HG03095 (cell line): ENCODE measurements at regions not wholly inside any gene's neighbourhood (a gene's known extent, or its start where the extent isn't known, plus 50 kb on each side); places are given as distances from the start of the nearest gene placed in this dataset.
"Not testable (repeated sequence)": the region's sequence is repeated elsewhere in the genome, so short reads cannot be mapped to it uniquely, and the experiment has no call there.

ENCODE experiments used
- ATAC-seq: cut with Tn5 transposase; IDR thresholded peaks from one replicate; pipeline ENCODE4 v1.9.1; 2021; ENCODE audit warnings: moderate library complexity; ENCODE audit not compliant: unreplicated experiment

GRCh38 chr14:39558525-39558924 is 126.3 kb upstream of the FBXO33 start:
- no peak for ATAC-seq

- no peak for ATAC-seq
These were observed 123.5 kb upstream of the FBXO33 start for GRCh38 chr14:39555749-39556148.

GRCh38 chr14:39554576-39554975 is 122.3 kb upstream of the FBXO33 start:
- ATAC-seq, result no peak

GRCh38 chr14:39548358-39548757 is 116.1 kb upstream of the FBXO33 start:
- ATAC-seq, result no peak

DNA sequence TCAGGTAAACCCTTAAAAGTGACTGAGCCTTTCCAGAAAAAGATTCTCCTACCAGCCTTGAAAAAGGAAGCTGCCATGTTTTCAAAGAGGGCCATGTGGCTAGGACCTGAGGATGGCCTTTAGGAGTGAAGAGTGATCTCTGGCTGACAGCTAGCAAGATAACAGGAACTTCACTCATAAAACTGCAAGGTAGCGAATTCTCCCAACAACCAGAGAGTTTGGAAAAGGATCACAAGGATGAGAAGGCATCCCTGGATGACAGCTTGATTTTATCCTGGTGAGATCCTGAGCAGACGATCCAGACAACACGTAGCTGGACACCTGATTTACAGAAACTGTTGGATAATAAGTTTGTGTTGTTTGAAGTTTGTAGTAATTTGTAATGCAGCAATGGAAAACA is 115.6 kb upstream of the FBXO33 start:
- no peak for ATAC-seq

DNA sequence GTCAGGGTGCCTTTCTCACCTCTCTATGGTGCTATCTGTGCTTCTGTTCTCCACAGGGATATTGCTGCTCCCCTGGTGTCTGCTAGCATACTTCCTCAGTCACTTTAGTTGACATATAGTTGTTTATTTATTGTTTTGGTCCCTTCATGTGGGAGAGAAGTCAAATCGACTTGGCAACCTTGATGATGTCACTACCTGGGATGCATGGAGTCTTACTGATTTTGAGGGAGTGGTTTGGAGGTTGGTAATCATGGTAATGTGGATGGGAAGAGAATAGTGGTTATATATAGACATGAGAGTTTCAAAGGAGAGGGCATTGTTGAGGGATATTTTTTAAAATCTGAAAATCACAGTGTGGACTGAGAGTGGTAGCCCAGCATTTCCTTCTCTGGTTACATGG is 73.6 kb upstream of the FBXO33 start:
- no peak for ATAC-seq

DNA sequence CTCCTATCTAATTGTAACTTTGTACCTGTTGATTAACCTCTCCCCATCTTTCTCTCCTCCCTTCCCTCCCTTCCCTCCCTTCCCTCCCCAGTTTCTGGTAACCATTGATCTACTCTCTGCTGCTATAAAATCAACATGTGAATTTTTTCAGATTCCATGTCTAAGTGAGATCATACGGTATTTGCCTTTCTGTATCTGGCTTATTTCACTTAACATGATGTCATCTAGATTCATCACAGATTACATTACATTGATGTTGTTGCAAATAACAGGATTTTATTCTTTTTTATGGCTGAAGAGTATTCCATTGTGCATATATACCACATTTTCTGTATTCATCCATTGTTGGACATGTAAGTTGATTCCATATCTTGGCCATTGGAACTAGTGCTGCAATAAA is 68.0 kb upstream of the FBXO33 start:
- ATAC-seq, result no peak

GRCh38 chr14:39499514-39499913 is 67.3 kb upstream of the FBXO33 start:
- no peak for ATAC-seq

GRCh38 chr14:39497677-39498076 is 65.4 kb upstream of the FBXO33 start:
- ATAC-seq, result not testable (repeated sequence)

GRCh38 chr14:39492267-39492666 is 60.0 kb upstream of the FBXO33 start:
- ATAC-seq, result no peak

GRCh38 chr14:39491134-39491571 is 58.9 kb upstream of the FBXO33 start:
- no peak for ATAC-seq

- ATAC-seq, result no peak
These were observed 56.4 kb upstream of the FBXO33 start for GRCh38 chr14:39488600-39488999.

GRCh38 chr14:39483682-39484081 is 51.4 kb upstream of the FBXO33 start:
- no peak for ATAC-seq
